Fibroblast of pulmonary artery (primary cell): ENCODE measurements at regions not wholly inside any gene's neighbourhood (a gene's known extent, or its start where the extent isn't known, plus 50 kb on each side); places are given as distances from the start of the nearest gene placed in this dataset.
A peak's percentile ranks its signal among the peaks of the same experiment; 100 is the strongest.

ENCODE experiments used
- DNase-seq: peaks from one replicate; pipeline ENCODE4 v3.0.0-alpha.2; 2010; ENCODE audit warnings: low read depth
- H3K4me3 ChIP-seq: replicated peaks from 2 replicates; pipeline ENCODE4 v1.5.1; 2011; ENCODE audit warnings: low read depth, mild to moderate bottlenecking, control low read depth, low read length, moderate library complexity
- CTCF ChIP-seq: IDR thresholded peaks from 2 replicates; pipeline ENCODE4 v1.5.1; 2011; ENCODE audit warnings: mild to moderate bottlenecking, control low read depth, low read length, inconsistent platforms; ENCODE audit errors: missing control alignments

DNA sequence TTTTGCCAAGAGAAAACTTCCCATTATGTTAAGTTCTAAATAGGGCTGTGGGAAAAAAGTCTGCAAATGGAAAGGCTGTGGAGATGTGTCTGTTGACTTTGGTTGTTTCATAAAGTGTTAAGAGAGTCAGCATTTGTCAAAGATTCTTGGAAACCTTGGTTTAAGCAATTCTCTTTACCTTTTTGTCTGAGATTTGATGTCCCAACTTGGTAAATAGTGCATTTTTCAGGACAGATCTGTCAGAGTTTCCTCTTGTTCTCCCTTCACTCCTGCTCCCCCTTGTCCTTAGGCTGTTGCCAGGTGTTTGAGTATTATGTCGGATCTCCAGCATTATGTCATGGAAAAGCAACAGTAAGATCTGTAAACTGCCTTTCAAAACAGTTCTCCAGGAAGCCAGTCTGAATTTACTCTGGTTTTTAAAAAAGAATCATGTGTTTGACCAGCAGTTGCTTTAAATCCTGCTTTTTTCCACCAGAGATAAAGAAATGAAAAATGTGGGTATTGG lies 79.1 kb upstream of the ADAMTSL1 start:
- no peak for TF ChIP-seq CTCF
- no peak overlapping the region for H3K4me3 ChIP-seq
- DNase-seq = no peak

GRCh38 chr9:18396102-18396728 lies 77.7 kb upstream of the ADAMTSL1 start:
- H3K4me3 ChIP-seq = no peak overlapping the region
- DNase-seq = peak; percentile 42
- peak; percentile 25 for TF ChIP-seq CTCF

DNA sequence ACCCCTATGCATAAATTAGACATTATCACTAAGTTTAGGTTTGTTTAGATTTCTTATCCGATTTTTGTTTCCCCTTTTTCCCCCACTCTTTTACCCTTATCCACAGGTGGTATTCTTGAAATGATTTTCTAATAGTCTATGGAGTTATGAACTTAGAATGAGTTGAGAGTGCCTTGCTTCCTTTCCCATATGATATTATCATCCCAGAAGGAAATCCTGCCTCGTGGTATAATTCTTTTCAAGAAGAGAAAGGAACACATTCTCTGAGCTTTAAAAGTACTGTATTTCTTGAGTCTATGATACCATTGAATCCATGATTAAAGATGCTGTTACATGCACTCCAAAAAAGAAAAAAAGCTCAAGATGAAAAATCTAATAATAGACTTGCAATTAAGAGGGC lies 76.9 kb upstream of the ADAMTSL1 start:
- no peak for TF ChIP-seq CTCF
- DNase-seq = no peak
- no peak overlapping the region for H3K4me3 ChIP-seq

GRCh38 chr9:18398038-18398437 lies 75.9 kb upstream of the ADAMTSL1 start:
- no peak overlapping the region for H3K4me3 ChIP-seq
- TF ChIP-seq CTCF = no peak
- no peak for DNase-seq

- TF ChIP-seq CTCF = no peak
- DNase-seq = no peak
- no peak overlapping the region for H3K4me3 ChIP-seq
Measured at GRCh38 chr9:18404434-18405029, 69.4 kb upstream of the ADAMTSL1 start.

- H3K4me3 ChIP-seq = no peak overlapping the region
- no peak for TF ChIP-seq CTCF
- DNase-seq = peak; percentile 22
Measured at GRCh38 chr9:18405240-18405639, 68.7 kb upstream of the ADAMTSL1 start.

DNA sequence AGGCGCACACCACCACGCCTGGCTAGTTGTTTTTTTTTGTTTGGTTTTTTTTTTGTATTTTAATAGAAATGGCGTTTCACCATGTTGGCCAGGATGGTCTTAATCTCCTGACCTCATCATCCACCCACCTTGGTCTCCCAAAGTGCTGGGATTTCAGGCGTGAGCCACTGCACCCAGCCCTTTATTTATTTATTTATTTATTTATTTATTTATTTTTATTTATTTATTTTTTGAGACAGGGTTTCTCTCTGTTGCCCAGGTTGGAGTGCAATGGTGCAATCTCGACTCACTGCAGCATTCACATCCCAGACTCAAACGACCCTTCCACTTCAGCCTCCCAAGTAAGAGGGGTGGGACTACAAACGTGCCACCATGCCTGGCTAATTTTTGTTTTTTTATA lies 63.0 kb upstream of the ADAMTSL1 start:
- TF ChIP-seq CTCF = no peak

More for the DNA sequence above, 63.0 kb upstream of the ADAMTSL1 start:
- no peak for DNase-seq
- H3K4me3 ChIP-seq = no peak overlapping the region
